HepG2 (cell line): ENCODE measurements at regions not wholly inside any gene's neighbourhood (a gene's known extent, or its start where the extent isn't known, plus 50 kb on each side); places are given as distances from the start of the nearest gene placed in this dataset.

Source experiments
- ATAC-seq: fragments of 200-7000 bp; cut with Tn5 transposase; 3 replicates; pipeline ENCODE4 v1.9.1; 2020; ENCODE audit warnings: mild to moderate bottlenecking, moderate library complexity
- BruUV-seq: library from RNA; stranded (reverse); fragments of 400-500 nt; replicated peaks from 2 replicates; lab custom pipeline; 2021; lab: Mats Ljungman, UMichigan
- CTCF ChIA-PET: fragments of 300-600 bp; formaldehyde crosslinking; extraction: SDS; loops from one replicate; lab custom pipeline; 2021; ENCODE audit warnings: low total read pairs, inconsistent platforms, low intra/inter-chr PET ratio; lab: Yijun Ruan, JAX
- POLR2A ChIA-PET: fragments of 350-600 bp; sonication (Branson Sonifier 250); formaldehyde crosslinking; loops from one replicate; lab custom pipeline; 2020; ENCODE audit warnings: antibody characterized with exemption, inconsistent platforms; lab: Yijun Ruan, JAX
- DNase-seq: peaks from one replicate; pipeline ENCODE4 v3.0.0-alpha.2; 2015; ENCODE audit warnings: low spot score
- FAIRE-seq: peaks from 3 replicates; lab custom pipeline; 2011; peaks lifted over from hg19 to GRCh38; lab: Jason Lieb, UNC
- H2AFZ ChIP-seq: one replicate; pipeline ENCODE4 v1.6.1; 2011; ENCODE audit warnings: low read length, inconsistent platforms
- H3K27ac ChIP-seq: fragments of 300-600 bp; 3 replicates; pipeline ENCODE4 v1.8.0; 2011; ENCODE audit warnings: mixed run types, mild to moderate bottlenecking, mixed read lengths, low read length, inconsistent platforms; ENCODE audit not compliant: insufficient read depth; ENCODE audit errors: extremely low read length
- H3K27me3 ChIP-seq, 2 experiments: fragments of 200-600 bp in 1 of 2; 2 replicates in 1 of 2; 3 replicates in 1 of 2; pipeline versions ENCODE4 v1.6.0 to v1.8.0; 2011; ENCODE audit warnings: low read length in 2 of 2, mild to moderate bottlenecking in 2 of 2, moderate library complexity in 2 of 2, inconsistent platforms in 1 of 2; ENCODE audit not compliant: insufficient read depth in 2 of 2, control insufficient read depth in 1 of 2
- H3K36me3 ChIP-seq, 2 experiments: fragments of 200-600 bp in 1 of 2; replicated peaks in 1 of 2; 2 replicates in 1 of 2; 3 replicates in 1 of 2; pipeline versions ENCODE4 v1.5.1 to v1.8.0; 2011; ENCODE audit warnings: low read length in 2 of 2, inconsistent platforms in 1 of 2; ENCODE audit not compliant: insufficient read depth in 2 of 2, control insufficient read depth in 1 of 2
- H3K4me1 ChIP-seq: 2 replicates; pipeline ENCODE4 v1.5.1; 2012; ENCODE audit warnings: low read length, inconsistent platforms; ENCODE audit not compliant: insufficient read depth
- H3K4me2 ChIP-seq: 2 replicates; pipeline ENCODE4 v1.6.0; 2011; ENCODE audit warnings: low read depth, low read length, inconsistent platforms
- H3K4me3 ChIP-seq, 3 experiments: fragments of 200-600 bp in 1 of 3; sonication (generic), shearing (Covaris generic) in 1 of 3; replicated peaks in 1 of 3; 2 replicates each; pipeline ENCODE4 v1.5.1; 2011 to 2016; ENCODE audit warnings: low read length in 3 of 3, inconsistent platforms in 2 of 3, low read depth in 2 of 3, mild to moderate bottlenecking in 2 of 3, control low read depth in 1 of 3, mixed read lengths in 1 of 3; ENCODE audit not compliant: insufficient read depth in 1 of 3
- H3K79me2 ChIP-seq: one replicate; pipeline ENCODE4 v1.6.1; 2011; ENCODE audit warnings: low read length, inconsistent platforms; ENCODE audit not compliant: insufficient read depth
- H3K9ac ChIP-seq: 2 replicates; pipeline ENCODE4 v1.6.0; 2011; ENCODE audit warnings: mild to moderate bottlenecking, low read depth, low read length, inconsistent platforms; ENCODE audit not compliant: insufficient read depth
- H3K9me3 ChIP-seq: 2 replicates; pipeline ENCODE4 v1.5.1; 2012; ENCODE audit warnings: mild to moderate bottlenecking, low read length
- H4K20me1 ChIP-seq: 2 replicates; pipeline ENCODE4 v1.6.0; 2011; ENCODE audit warnings: inconsistent platforms, mild to moderate bottlenecking, low read length, moderate library complexity; ENCODE audit not compliant: insufficient read depth
- ATAD3A ChIP-seq: sonication (generic); formaldehyde crosslinking; IDR thresholded peaks from 2 replicates; pipeline ENCODE4 v1.4.0; 2020; ENCODE audit warnings: missing genetic modification reagents
- CHD4 ChIP-seq: fragments of 200-600 bp; sonication (generic); IDR thresholded peaks from 2 replicates; pipeline ENCODE4 v1.7.0; 2017; ENCODE audit warnings: mild to moderate bottlenecking, low read length, borderline replicate concordance
- DR1 ChIP-seq: sonication (generic); formaldehyde crosslinking; IDR thresholded peaks from 2 replicates; pipeline ENCODE4 v1.8.0; 2021; ENCODE audit warnings: mild to moderate bottlenecking, missing genetic modification reagents, inconsistent platforms
- LBX2 ChIP-seq: sonication (generic); formaldehyde crosslinking; IDR thresholded peaks from 2 replicates; pipeline ENCODE4 v1.5.0; 2020; ENCODE audit warnings: missing genetic modification reagents, mild to moderate bottlenecking, borderline replicate concordance
- NFKB2 ChIP-seq: sonication (generic); formaldehyde crosslinking; IDR thresholded peaks from 2 replicates; pipeline ENCODE4 v1.4.0; 2020; ENCODE audit warnings: missing genetic modification reagents, borderline replicate concordance
- PHF21A ChIP-seq: sonication (generic); formaldehyde crosslinking; IDR thresholded peaks from 2 replicates; pipeline ENCODE4 v1.5.0; 2020; ENCODE audit warnings: mild to moderate bottlenecking, missing genetic modification reagents
- RFX5 ChIP-seq: IDR thresholded peaks from 2 replicates; pipeline ENCODE4 v1.6.1; 2011; ENCODE audit warnings: low read depth, low read length, improper control_type of control experiment
- YEATS2 ChIP-seq: sonication (generic); formaldehyde crosslinking; IDR thresholded peaks from 2 replicates; pipeline ENCODE4 v1.4.0; 2020; ENCODE audit warnings: missing genetic modification reagents, borderline replicate concordance
- ZNF138 ChIP-seq: sonication (generic); formaldehyde crosslinking; IDR thresholded peaks from 2 replicates; pipeline ENCODE4 v1.5.0; 2020; ENCODE audit warnings: mild to moderate bottlenecking, low read depth, missing genetic modification reagents
- ZNF724P ChIP-seq: sonication (generic); formaldehyde crosslinking; IDR thresholded peaks from 2 replicates; pipeline ENCODE4 v1.8.0; 2022; ENCODE audit warnings: missing genetic modification reagents, borderline replicate concordance
- ZNF788 ChIP-seq: sonication (generic); formaldehyde crosslinking; IDR thresholded peaks from 2 replicates; pipeline ENCODE4 v1.5.0; 2020; ENCODE audit warnings: mild to moderate bottlenecking, missing genetic modification reagents, borderline replicate concordance
- ZSCAN22 ChIP-seq: sonication (generic); formaldehyde crosslinking; IDR thresholded peaks from 2 replicates; pipeline ENCODE4 v1.4.0; 2020; ENCODE audit warnings: mild to moderate bottlenecking, missing genetic modification reagents
- WGBS: methylation state at CpG from one replicate; pipeline ENCODE4 v1.1.6; 2017; ENCODE audit warnings: low lambda C conversion rate; 5-methylcytosine and 5-hydroxymethylcytosine counted together
- in situ Hi-C: cut with HindIII; loops from 2 replicates; pipeline ENCODE4 v1.10.0; 2017; ENCODE audit warnings: low pct_unique_long_range_greater_than_20kb; ENCODE audit not compliant: extremely low pct_ligation_motif_present
- intact Hi-C: fragments of 100-400 bp; cut with micrococcal nuclease; formaldehyde crosslinking; loops from one replicate; pipeline ENCODE4 v1.10.0; 2022; ENCODE audit not compliant: unreplicated experiment

- Histone ChIP-seq H4K20me1 (no peaks in the 10 kb centered on the region), H3K36me3 (no peaks in the 10 kb centered on the region), H2AFZ (no peak overlapping the region), H3K9ac (no peak overlapping the region), H3K9me3 (peaks cover 13% of the 10 kb centered on the region), H3K4me2 (no peak overlapping the region), H3K4me3 (no peak overlapping the region), H3K79me2 (no peaks in the 10 kb centered on the region), H3K27me3 (no peaks in the 10 kb centered on the region), H3K4me1 (no peaks in the 10 kb centered on the region), H3K27ac (no peak overlapping the region)
- no peak for TF ChIP-seq CHD4
- TF ChIP-seq ZNF724P (CRISPR knock-in tag): no peak
- no peak for TF ChIP-seq LBX2 (CRISPR knock-in tag)
- TF ChIP-seq ZNF138 (CRISPR knock-in tag): no peak
- no peak for TF ChIP-seq ATAD3A (CRISPR knock-in tag)
- no peak for TF ChIP-seq ZNF788 (CRISPR knock-in tag)
- TF ChIP-seq PHF21A (CRISPR knock-in tag): no peak
- TF ChIP-seq YEATS2 (CRISPR knock-in tag): no peak
- no peak for TF ChIP-seq DR1 (CRISPR knock-in tag)
- DNase-seq (no peak), FAIRE-seq (no peak), ATAC-seq (no peak)
- in situ Hi-C loops: no loop called here
- intact Hi-C loops: no loop called here
- POLR2A ChIA-PET: no interaction called here
- BruUV-seq: no TSS peak
- CTCF ChIA-PET: no interaction called here
- WGBS: 96% methylated on average over 5 of the region's 5 CpGs
Observed at GRCh38 chr16:72635694-72636093, 412.2 kb downstream of the ZFHX3 start.

- H3K4me2 ChIP-seq: no peak overlapping the region
- ATAC-seq (no peak), DNase-seq (no peak), FAIRE-seq (no peak)
- no TSS peak for BruUV-seq
- H3K4me3 ChIP-seq: no peak overlapping the region
- ChIA-PET POLR2A (no interaction called here), CTCF (no interaction called here)
- 93% methylated on average over 4 of the region's 4 CpGs for WGBS
- H3K9ac ChIP-seq: no peak overlapping the region
- intact Hi-C loops: no loop called here
- H3K36me3 ChIP-seq: no peaks in the 10 kb centered on the region
- no peak overlapping the region for H2AFZ ChIP-seq
- no peaks in the 10 kb centered on the region for H3K27me3 ChIP-seq
- in situ Hi-C loops: no loop called here
- no peak overlapping the region for H3K27ac ChIP-seq
- no peaks in the 10 kb centered on the region for H3K79me2 ChIP-seq
- no peaks in the 10 kb centered on the region for H3K4me1 ChIP-seq
- TF ChIP-seq NFKB2: no peak
- no peak for TF ChIP-seq ZSCAN22
- TF ChIP-seq RFX5: no peak
- H4K20me1 ChIP-seq: no peaks in the 10 kb centered on the region
- H3K9me3 ChIP-seq: peaks cover 13% of the 10 kb centered on the region
Observed at GRCh38 chr16:72635104-72635503, 412.8 kb downstream of the ZFHX3 start.
